Fibroblast of lung (primary cell): ENCODE measurements at regions not wholly inside any gene's neighbourhood (a gene's known extent, or its start where the extent isn't known, plus 50 kb on each side); places are given as distances from the start of the nearest gene placed in this dataset.

ENCODE experiments used
- DNase-seq, 2 donors: peaks; one replicate each; pipeline versions ENCODE4 v3.0.0 to v3.0.0-alpha.2; 2010; ENCODE audit warnings: low read depth in 2 of 2
- H2AFZ ChIP-seq: 2 replicates; pipeline ENCODE4 v1.5.1; 2012; ENCODE audit warnings: low read length, control low read depth, inconsistent platforms
- H3K27ac ChIP-seq: 2 replicates; pipeline ENCODE4 v1.5.1; 2011; ENCODE audit warnings: low read length, control low read depth; ENCODE audit not compliant: insufficient read depth
- H3K27me3 ChIP-seq: 2 replicates; pipeline ENCODE4 v1.5.1; 2011; ENCODE audit warnings: mild to moderate bottlenecking, low read length; ENCODE audit not compliant: control insufficient read depth, insufficient read depth
- H3K36me3 ChIP-seq: 2 replicates; pipeline ENCODE4 v1.5.1; 2011; ENCODE audit warnings: low read length; ENCODE audit not compliant: control insufficient read depth, insufficient read depth
- H3K4me1 ChIP-seq: 2 replicates; pipeline ENCODE4 v1.5.1; 2011; ENCODE audit warnings: low read length; ENCODE audit not compliant: control insufficient read depth, insufficient read depth; ENCODE audit errors: extremely low read depth
- H3K4me2 ChIP-seq: 2 replicates; pipeline ENCODE4 v1.5.1; 2011; ENCODE audit warnings: low read length, control low read depth; ENCODE audit not compliant: insufficient read depth; ENCODE audit errors: extremely low read depth
- H3K4me3 ChIP-seq, 4 experiments: fragments of 200-600 bp in 1 of 4; sonication (generic) in 1 of 4; replicated peaks in 1 of 4; 2 replicates each; pipeline ENCODE4 v1.5.1; 2011 to 2016; ENCODE audit warnings: low read length in 4 of 4, low read depth in 3 of 4, mild to moderate bottlenecking in 3 of 4, control low read depth in 2 of 4, inconsistent platforms in 1 of 4, mixed read lengths in 1 of 4; ENCODE audit not compliant: insufficient read depth in 1 of 4; ENCODE audit errors: control extremely low read depth in 1 of 4
- H3K79me2 ChIP-seq: 2 replicates; pipeline ENCODE4 v1.5.1; 2012; ENCODE audit warnings: mild to moderate bottlenecking, low read length, inconsistent platforms; ENCODE audit not compliant: control insufficient read depth, insufficient read depth
- H3K9ac ChIP-seq: 2 replicates; pipeline ENCODE4 v1.5.1; 2011; ENCODE audit warnings: mild to moderate bottlenecking, low read length, control low read depth; ENCODE audit not compliant: insufficient read depth
- H3K9me3 ChIP-seq: 2 replicates; pipeline ENCODE4 v1.5.1; 2012; ENCODE audit warnings: low read depth, low read length; ENCODE audit not compliant: control insufficient read depth, insufficient read depth
- H4K20me1 ChIP-seq: 2 replicates; pipeline ENCODE4 v1.5.1; 2011; ENCODE audit warnings: low read length; ENCODE audit not compliant: control insufficient read depth, insufficient read depth; ENCODE audit errors: extremely low read depth
- EZH2 ChIP-seq: IDR thresholded peaks from 2 replicates; pipeline ENCODE4 v1.5.1; 2012; ENCODE audit warnings: low read length, control low read depth, mild to moderate bottlenecking; ENCODE audit errors: missing control alignments
- TF ChIP-seq, protein P1 (sequence below), 2 donors: IDR thresholded peaks in 1 of 2; conservative IDR thresholded peaks in 1 of 2; 1 replicate in 1 of 2; 2 replicates in 1 of 2; pipeline ENCODE4 v1.5.1; 2011 to 2012; ENCODE audit warnings: low read length in 2 of 2, control low read depth in 1 of 2, inconsistent platforms in 1 of 2, low read depth in 1 of 2, mild to moderate bottlenecking in 1 of 2

DNA sequence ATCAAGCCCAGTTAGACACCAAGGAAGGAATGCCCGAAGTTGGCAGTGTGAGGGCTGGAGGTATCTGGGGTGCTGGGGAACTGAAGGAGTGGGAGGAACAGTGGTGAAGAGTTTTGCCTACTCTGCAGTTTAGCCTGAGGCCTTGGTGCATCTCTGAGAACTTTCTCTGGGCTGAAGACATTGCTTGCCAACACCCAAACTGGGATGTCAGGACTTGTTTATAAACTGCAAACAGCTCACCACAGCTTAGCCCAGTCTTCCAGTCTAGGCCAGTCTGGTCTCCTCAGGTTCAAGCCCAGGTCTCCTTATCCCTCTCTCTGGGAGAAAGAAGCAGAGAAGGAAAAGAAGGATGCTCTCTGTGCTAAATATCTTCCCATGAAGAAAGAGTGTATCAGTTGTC is 68.0 kb upstream of the BOC start:
- H2AFZ ChIP-seq = no peak overlapping the region
- no peaks in the 10 kb centered on the region for H3K9me3 ChIP-seq
- TF ChIP-seq, protein P1, sequence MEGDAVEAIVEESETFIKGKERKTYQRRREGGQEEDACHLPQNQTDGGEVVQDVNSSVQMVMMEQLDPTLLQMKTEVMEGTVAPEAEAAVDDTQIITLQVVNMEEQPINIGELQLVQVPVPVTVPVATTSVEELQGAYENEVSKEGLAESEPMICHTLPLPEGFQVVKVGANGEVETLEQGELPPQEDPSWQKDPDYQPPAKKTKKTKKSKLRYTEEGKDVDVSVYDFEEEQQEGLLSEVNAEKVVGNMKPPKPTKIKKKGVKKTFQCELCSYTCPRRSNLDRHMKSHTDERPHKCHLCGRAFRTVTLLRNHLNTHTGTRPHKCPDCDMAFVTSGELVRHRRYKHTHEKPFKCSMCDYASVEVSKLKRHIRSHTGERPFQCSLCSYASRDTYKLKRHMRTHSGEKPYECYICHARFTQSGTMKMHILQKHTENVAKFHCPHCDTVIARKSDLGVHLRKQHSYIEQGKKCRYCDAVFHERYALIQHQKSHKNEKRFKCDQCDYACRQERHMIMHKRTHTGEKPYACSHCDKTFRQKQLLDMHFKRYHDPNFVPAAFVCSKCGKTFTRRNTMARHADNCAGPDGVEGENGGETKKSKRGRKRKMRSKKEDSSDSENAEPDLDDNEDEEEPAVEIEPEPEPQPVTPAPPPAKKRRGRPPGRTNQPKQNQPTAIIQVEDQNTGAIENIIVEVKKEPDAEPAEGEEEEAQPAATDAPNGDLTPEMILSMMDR (conservative IDR thresholded peaks at IDR 0.05 in 1 of 2, IDR thresholded peaks at IDR 0.05 in 1 of 2; ENCODE audit: low read depth in 1 of 2, low read length in 2 of 2) = no peak
- no peak for TF ChIP-seq EZH2
- H3K36me3 ChIP-seq = no peaks in the 10 kb centered on the region
- peaks cover 4% of the 10 kb centered on the region for H3K27me3 ChIP-seq
- H3K9ac ChIP-seq = no peak overlapping the region
- no peak overlapping the region for H3K4me2 ChIP-seq
- no peak for DNase-seq
- no peaks in the 10 kb centered on the region for H3K79me2 ChIP-seq
- H4K20me1 ChIP-seq = no peaks in the 10 kb centered on the region
- no peak overlapping the region for H3K4me3 ChIP-seq
- H3K27ac ChIP-seq = no peak overlapping the region
- H3K4me1 ChIP-seq = no peaks in the 10 kb centered on the region

DNA sequence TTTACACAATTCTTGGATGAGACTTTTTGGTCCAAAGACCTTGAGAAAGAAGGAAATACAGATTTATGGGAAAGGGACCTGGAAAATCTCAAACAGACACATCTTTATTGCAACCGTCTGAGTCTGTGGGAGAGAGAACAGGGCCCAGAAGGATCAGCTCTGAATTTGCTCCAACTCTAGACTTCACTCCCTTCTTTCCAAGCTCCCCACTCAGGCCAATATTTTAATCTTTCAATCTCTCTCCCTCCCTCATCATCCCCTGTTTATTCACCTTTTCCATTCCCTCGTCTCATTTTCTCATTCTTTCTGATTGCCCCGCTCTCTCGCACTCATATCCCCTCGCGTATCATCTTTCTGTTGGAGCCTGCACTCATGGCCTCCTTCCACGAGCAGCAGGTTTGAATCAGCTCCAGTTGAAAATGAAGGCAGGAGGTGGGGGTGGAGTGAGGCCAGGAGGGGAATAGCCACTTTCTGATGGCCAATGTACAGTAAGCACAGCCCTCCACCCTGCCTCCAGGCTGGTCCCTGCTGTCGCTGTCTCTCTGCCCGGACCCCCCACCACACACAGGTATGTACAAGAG is 63.6 kb upstream of the BOC start:
- H4K20me1 ChIP-seq = no peaks in the 10 kb centered on the region
- no peak overlapping the region for H3K4me3 ChIP-seq
- no peak overlapping the region for H3K27ac ChIP-seq
- H3K4me2 ChIP-seq = no peak overlapping the region
- TF ChIP-seq, protein P1 (conservative IDR thresholded peaks at IDR 0.05 in 1 of 2, IDR thresholded peaks at IDR 0.05 in 1 of 2; ENCODE audit: low read depth in 1 of 2, low read length in 2 of 2) = no peak
- TF ChIP-seq EZH2 = no peak
- DNase-seq = no peak
- H3K9me3 ChIP-seq = no peaks in the 10 kb centered on the region
- no peaks in the 10 kb centered on the region for H3K79me2 ChIP-seq
- no peak overlapping the region for H3K9ac ChIP-seq
- H3K4me1 ChIP-seq = no peaks in the 10 kb centered on the region
- H2AFZ ChIP-seq = no peak overlapping the region
- no peaks in the 10 kb centered on the region for H3K36me3 ChIP-seq
- peaks cover 4% of the 10 kb centered on the region for H3K27me3 ChIP-seq

DNA sequence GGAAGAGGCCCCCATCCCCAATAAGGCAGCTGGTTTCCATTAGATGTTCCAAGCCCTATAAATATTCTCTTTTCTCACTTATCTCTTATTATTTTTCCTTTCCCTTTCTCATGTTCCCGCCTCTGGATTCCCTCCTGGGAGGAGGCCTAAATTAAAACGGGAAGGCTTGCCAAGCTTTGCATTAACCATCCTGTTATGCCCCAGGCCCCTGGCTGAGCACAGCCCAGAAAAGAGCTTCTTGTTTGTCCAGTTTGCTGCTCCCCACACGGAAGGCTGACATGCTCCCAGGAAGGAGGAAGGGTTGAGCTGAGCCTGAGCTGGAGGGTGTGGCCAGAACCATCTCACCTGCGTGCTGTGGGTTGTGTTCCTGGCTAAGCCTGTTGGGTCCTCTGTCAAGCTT is 63.1 kb upstream of the BOC start:
- Histone ChIP-seq H3K4me1 (no peaks in the 10 kb centered on the region), H3K4me3 (no peak overlapping the region), H4K20me1 (no peaks in the 10 kb centered on the region), H3K36me3 (no peaks in the 10 kb centered on the region), H3K4me2 (no peak overlapping the region), H3K27me3 (peaks cover 2% of the 10 kb centered on the region), H3K9me3 (no peaks in the 10 kb centered on the region), H3K9ac (no peak overlapping the region), H2AFZ (no peak overlapping the region), H3K79me2 (no peaks in the 10 kb centered on the region), H3K27ac (no peak overlapping the region)
- TF ChIP-seq EZH2 = no peak
- TF ChIP-seq, protein P1 (conservative IDR thresholded peaks at IDR 0.05 in 1 of 2, IDR thresholded peaks at IDR 0.05 in 1 of 2; ENCODE audit: low read depth in 1 of 2, low read length in 2 of 2) = no peak
- DNase-seq = no peak
